ENCODE measurements at regions not wholly inside any gene's neighbourhood (a gene's known extent, or its start where the extent isn't known, plus 50 kb on each side); places are given as distances from the start of the nearest gene placed in this dataset.
"Not testable (repeated sequence)": the region's sequence is repeated elsewhere in the genome, so short reads cannot be mapped to it uniquely, and the experiment has no call there.

DNA sequence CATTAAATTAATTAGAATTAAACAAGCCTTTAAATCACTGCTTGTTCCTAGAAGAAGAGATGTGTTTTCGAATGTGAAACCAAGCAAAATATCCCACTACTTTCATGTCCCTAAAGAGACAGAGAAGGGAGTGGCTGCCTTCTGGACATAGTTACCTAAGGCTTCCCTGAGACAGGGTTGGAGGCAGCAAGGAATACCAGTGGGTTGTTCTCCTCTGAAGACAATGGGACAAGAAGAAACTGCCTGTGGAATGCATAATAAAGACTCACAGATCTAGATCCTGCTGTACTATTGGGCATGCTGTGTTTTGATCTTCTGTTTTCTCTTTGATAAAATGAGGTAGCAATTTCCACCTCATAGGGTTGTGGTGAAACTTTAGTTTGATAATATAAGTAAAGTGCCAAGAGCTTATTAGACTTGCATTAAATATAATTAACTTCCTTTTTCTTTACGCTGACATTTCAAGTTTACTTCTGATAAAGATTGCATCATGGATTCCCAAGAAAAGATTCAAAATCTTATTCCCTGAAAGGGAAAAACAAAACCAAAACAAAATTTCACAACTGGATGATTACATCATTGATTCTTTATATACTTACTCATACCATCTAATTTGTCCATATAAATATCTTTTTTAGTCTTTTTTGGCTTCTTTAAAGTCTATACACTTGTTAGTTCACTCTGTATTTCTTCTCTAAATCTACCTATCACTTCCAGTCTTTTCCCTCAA, 621.3 kb downstream of the ETS1 start:
- DNase-seq (ENCODE audit: low read depth in 2 of 2): no peak

DNA sequence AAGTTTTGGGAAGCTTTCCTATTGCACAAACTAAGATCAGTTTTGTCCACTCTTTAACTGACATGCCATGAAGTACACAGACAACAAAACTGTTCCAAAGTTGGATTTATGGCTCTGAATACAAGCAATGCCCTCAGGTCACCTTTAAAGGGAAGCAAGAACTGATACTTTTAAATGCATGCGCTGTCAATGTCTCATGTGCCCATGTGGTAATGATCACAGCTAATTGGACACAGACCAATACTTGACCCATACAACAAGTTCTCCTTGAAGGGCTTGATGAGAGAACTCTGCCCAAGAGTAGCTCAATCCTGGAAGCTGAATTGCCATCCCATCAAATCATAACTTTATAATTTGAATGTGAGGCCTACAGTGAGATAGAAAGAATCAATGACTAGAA, 624.9 kb downstream of the ETS1 start:
- no peak for DNase-seq (ENCODE audit: low read depth in 2 of 2)

DNA sequence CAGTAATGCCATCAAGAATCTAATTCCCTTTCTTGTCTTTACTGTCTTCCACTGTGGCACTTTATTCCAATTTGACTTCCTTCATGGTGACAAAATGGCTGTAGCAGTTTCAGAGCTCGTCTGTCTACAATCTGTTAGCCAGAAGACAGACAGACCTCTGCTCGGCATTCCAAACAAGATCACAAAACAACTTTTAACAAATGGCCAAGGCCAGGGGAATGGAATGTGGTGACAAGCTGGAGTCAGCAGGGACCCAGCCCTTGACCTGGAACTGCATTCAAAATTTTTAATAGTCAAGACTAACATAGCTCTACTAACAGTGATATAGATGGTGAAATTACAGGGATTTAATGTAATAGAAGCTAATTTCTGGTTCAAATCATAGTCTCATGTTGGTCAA, 637.2 kb downstream of the ETS1 start:
- no peak for DNase-seq (ENCODE audit: low read depth in 2 of 2)

DNA sequence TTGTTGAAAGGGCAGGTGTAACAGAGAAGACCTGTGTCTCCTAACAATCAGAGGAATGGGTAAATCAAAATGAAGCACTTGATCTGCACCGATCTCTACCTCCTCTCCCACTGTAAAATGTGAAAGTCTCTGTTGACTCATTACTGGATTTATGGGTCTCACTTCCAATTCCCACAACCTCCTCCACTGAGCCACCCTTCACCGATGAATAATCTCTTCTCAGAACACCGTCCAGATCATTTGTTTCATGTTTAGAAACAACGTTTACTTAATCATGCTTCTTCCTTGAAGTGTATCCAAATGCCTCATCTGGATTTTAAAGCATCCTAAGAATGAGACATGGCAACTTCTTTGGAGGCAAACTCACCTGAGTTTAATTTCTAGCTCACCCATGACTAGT, 643.6 kb downstream of the ETS1 start:
- no peak for DNase-seq (ENCODE audit: low read depth in 2 of 2)

DNA sequence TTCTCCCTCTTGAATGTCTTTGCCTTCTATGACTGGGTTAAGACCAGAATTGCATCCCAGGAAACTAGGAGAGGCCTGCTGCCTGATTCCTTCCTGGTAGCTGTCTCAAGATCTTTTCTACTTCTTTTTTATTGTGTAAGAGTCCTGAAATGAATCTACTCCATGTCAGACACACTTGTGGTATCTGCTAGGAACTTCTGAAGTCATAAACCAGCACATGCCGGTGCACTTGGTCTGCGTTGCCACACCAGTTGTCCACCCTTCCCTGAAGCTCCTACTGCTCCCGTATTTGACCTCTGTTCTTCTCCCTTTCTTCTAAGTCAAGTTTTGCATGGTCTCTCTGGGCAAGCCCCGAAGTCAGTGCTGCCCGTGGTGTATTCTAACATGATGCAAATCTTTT, 644.2 kb downstream of the ETS1 start:
- DNase-seq (ENCODE audit: low read depth in 2 of 2): no peak

DNA sequence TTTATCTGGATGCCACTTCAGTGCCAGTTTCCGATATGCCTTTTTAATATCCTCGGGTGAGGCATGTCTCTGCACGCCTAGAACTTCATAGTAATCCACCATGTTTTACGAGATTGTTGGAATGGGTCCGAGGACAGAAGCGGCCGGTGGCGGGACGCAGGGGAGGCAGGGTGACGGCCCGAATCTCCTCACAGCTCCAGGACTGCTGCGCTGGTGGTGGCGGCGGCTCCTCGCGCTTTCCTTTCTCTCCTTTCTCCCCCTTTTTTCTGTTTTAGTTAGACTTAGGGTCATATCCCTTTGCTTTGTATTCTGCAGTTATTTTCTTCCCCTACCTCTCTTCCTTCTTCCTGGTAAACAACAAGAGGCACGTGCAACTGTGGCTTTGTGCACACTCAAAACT, 645.8 kb downstream of the ETS1 start:
- DNase-seq (ENCODE audit: low read depth in 2 of 2): not testable (repeated sequence)

DNA sequence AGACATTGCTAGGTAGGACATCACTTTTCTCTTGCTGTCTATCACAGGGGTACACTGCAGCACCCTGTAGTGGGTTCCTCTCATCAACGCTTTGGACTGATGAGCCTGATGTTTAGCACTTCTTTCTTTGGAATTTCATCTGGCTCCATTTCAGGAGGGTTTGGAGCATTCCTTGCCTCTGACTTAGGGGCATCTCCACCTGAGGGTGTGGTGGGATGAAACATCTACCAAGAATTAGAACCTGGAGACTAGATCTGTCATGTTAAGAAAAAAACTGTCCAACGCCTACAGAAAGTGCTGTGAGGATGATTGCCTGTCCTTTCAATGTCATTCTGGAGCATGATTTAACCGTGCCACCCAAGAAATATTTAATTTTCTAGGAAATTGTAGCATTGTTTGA, 648.4 kb downstream of the ETS1 start:
- no peak for DNase-seq (ENCODE audit: low read depth in 2 of 2)

DNA sequence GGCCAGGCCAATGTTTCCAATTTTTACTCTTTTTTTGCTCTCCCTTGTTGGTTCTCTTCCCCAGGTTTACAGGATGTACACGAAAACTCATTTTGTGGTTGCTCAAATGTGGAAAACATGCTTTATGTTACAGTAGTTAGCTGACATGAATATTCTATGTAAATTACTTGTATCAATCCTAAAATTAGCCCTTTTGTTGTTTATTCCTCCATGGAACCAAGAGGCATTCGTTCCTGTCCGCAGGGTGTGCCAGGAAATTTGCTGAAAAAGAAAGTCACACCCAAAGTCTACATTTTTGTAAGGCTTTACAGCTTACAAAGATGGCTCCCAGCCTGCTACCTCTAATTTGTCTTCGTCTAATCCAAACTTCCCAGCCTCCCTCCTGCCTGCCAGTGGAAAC, 652.3 kb downstream of the ETS1 start:
- DNase-seq (ENCODE audit: low read depth in 2 of 2): no peak

DNA sequence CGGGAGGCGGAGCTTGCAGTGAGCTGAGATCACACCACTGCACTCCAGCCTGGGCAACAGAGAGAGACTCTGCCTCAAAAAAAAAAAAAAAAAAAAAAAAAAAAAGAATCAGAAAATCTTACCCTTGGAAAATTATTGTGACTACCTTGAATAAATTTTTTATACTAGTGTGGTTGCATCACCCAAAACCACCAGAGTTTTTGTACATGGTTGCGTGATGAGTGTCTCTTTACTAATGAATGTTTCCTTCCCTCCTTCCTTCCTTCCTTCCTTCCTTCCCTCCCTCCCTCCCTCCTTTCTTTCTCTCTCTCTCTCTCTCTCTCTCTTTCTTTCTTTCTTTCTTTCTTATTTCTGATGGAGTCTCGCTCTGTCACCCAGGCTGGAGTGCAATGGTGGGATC, 653.4 kb downstream of the ETS1 start:
- DNase-seq (ENCODE audit: low read depth in 2 of 2): not testable (repeated sequence)

DNA sequence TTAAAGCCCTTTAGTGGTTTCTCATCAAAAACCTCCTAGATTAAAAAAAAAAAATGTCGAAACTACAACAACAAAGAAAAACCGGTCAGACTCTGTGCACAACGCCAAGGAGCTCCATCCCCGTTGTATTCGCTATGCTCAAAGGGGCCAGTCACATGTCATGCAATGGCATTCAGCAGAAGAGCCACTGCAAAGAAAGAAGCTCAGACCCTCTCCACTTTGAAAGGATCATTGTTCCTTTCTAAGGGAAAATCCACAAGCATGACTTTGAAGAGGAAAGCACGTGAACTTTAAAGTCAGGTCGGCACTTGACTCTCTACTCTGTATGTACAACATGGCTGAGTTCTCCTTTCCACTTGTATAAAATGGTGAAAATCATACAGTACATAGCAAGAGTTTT, 655.6 kb downstream of the ETS1 start:
- DNase-seq (ENCODE audit: low read depth in 2 of 2): no peak

DNA sequence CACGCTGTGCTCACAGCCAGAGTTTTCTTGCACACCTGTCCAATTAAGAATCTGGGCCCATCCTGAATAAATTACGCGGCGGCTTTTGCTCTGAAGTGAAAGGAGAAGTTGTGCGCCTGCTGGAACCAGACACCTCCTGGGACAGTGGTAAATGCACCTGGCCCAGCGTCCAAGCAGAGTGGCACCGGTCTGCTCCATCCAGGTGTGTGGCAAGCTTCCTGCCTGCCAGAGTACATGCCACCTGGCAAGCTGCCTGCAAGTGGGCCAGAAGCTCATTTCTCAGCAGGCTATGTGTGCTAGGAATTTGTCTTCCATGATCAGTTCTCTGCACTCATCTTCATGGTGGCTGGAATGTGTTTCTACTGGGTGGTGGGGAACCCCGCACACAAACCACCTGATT, 660.6 kb downstream of the ETS1 start:
- no peak for DNase-seq (ENCODE audit: low read depth in 2 of 2)

DNA sequence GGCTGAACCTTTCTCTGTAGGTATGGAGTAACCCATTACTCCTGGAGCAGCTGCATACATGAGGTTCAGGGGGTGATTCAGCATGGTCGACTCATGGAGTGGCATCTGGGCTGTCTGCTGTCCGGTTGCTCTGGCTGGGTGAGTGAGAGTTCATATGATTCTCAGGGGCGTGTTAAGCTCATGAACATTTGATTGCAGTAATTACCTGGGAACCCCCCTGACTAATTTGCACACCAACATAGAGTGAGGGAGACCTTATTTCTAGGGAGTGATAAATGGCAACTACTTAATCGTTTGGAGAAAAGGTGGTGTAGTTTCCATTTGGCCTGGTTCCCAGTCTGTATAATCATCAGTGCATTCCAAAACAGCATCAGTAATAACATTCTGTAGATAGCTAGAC, 661.9 kb downstream of the ETS1 start:
- no peak for DNase-seq (ENCODE audit: low read depth in 2 of 2)

DNA sequence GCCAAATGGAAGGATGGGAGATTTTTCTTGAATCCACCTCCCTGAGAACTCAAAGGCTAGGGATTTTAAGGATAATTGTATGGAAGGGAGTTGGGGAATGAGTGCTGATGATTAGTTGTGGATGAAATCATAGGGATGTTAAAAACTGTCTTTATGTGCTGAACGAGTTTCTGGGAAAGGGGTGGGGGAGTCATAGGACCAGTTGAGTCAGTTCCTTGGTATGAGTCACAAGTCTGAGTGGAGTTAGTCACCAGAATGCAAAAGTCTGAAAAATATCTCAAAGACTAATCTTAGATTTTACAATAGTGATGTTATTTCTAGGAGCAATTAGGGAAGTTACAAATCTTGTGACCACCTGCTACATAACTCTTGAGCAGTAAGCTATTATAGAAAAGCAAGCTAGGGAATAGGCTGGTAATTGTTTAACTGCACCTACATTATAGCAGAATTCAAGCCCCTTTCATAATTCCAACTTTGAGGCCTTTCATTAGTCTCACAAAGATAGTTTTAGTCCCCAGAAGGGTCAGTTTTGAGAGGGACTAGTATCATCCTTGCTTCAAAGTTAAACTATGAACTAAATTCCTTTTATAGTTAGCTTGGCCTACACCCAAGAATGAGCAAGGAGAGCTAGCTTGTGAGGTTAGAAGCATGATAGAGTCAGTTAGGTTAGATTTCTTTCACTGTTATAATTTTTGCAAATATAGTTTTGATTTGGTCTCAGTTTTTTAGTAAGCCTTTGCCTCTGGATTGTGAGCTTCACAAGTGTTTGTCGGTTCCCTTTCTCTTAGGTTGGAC, 668.0 kb downstream of the ETS1 start:
- no peak for DNase-seq (ENCODE audit: low read depth in 2 of 2)

DNA sequence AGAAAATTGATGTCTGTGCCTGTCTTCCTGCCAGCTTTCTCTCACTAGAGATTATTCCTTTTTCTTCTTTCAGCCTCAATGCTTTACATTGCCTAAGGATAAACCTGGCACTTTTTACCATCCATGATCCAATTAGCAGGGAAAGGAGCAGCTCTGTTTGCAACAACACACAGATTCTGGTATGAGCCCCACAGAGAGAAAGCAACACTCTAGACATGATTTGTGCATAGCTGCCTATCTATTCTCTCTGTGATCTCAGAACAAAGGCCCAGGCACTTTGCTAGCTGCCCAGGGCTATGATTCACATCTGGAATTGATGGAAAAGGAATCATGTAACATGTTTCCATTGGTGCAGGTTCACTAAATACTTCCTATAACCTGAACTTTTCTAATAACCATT, 685.0 kb downstream of the ETS1 start:
- DNase-seq (ENCODE audit: low read depth in 2 of 2): no peak

DNA sequence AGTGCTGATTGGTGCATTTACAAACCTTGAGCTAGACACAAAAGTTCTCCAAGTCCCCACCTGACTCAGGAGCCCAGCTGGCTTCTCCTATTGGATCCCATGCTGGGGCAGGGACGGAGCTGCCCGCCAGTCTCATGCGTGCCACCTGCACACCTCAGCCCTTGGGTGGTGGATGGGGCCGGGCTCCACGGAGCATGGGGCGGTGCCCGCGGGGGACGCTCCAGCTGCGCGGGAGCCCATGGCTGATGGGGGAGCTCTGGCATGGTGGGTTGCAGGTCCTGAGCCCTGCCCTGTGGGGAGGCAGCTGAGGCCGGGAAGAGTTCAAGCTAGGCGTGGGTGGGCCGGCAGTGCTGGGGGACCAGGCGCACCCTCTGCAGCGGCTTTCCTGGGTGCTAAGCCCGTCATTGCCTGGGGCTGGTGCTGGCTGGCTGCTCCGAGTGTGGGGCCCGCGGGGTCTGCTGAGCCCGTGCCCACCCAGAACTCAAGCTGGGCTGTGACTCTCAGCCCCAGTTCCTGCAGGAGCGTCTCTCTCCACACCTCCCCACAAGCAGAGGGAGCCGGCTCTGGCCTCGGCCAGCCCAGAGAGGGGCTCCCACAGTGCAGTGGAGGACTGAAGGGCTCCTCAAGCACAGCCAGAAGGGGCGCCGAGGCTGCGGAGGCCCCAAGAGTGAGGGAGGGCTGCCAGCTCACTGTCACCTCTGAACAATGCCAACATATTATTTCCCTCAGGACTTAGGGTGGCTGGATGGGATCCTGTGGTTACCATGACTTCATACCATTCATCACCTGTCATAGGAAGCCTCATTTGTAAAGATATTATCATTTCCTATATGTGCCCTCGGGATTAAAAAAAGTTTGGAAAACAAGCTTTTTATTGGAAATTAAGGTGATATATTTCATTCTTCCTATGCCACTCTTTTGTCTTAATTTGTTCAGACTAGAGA, 688.7 kb downstream of the ETS1 start:
- DNase-seq (ENCODE audit: low read depth in 2 of 2): no peak

DNA sequence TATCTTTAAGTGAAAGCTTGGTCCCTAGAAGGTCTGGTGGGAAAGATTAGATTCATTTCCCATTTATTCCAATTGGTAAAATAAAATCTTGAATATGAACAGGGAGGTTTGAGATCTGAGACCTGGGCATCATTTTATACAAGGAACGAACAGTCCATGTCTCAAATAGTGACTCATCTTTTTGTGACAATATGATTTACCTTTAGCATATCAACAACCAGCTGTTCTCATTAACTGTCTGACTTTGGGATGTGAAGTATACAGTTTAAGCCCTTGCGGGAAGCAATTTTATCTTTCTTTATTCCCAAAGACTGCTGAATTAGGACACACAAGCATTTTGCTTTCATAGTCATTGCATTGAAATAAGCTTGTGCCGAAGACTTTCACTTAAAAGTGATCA, 691.6 kb downstream of the ETS1 start:
- DNase-seq (ENCODE audit: low read depth in 2 of 2): no peak

DNA sequence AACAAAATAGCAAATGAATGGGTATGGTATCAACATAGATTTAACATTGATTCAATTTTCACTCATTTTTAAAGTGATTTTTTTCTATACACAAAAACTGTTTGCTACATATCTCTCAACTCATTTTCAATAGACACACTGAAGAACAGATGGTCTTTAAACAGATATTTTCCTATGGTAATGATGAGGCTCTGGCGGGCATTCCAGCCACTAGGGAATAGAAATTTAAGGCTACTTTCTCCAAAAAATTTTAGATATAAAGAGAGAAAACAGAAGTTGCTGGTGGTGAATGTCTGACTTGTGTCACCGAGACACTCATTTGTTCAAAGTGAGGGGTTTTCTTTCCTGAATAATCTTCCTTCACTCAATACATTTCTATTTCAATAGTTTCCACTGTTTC, 693.0 kb downstream of the ETS1 start:
- no peak for DNase-seq (ENCODE audit: low read depth in 2 of 2)

DNA sequence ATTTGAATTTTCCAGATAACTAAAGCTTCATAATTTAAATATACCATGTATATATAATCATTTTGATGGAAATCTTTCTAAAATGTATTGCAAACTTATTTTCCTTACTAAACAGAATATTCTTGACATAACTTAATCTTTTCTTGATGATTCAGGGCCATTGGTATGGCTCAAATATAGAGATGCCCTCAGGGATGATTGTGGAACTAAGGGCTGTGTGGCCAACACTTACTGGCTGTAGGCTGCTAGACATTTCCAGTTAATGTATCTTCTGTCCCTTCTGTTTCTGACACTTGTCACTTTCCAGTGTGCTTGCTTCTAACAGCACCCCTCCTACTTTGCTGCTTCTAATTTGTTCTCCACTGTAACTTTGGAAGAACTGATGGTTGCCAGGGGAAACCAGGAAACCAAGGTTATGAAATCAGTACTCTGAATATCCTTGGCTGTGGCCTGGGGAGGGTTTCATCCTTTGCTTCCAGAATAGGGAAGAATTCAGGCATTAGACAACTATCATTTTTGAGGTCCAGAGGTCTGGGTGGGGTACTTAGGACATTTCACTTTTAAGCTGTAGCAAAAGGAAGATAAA, 697.2 kb downstream of the ETS1 start:
- no peak for DNase-seq (ENCODE audit: low read depth in 2 of 2)

DNA sequence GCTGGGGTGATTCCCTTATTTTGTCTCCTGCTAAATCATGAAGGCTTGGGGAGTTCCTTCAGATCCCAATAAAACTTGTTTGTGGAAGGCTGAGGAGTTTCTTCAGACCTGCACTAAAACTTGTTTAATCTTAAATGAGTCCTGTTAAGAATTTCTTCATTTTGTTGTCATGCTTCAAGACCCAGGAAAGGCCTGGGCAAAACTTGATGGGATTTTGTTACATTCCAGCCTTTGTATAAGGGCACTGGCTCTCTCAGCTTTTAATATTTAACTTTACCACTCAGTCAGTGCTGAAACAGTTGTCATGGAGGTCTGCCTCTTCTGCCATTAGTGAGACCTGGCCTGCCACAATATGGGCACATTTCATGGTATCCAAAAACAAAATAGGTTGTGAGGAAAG, 699.0 kb downstream of the ETS1 start:
- no peak for DNase-seq (ENCODE audit: low read depth in 2 of 2)

DNA sequence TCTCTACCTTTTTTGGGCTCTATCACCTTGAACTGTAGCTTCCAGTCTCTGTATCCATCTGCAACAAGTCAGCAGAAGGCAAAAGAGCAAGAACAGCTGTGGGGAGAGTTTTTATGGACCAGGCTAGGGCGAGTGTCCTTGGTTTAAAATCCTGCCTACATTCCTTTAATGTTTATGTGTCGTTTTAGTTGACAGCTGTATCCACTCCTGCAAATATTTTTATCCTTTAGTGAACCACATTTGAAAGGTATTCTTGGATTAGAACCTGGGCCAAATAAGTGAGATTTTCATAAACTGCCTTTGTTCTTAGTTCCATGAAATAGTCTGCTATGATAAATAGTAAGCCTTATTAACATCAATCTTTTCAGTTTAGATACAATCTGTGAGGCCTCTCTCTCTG, 712.2 kb downstream of the ETS1 start:
- no peak for DNase-seq (ENCODE audit: low read depth in 2 of 2)

DNA sequence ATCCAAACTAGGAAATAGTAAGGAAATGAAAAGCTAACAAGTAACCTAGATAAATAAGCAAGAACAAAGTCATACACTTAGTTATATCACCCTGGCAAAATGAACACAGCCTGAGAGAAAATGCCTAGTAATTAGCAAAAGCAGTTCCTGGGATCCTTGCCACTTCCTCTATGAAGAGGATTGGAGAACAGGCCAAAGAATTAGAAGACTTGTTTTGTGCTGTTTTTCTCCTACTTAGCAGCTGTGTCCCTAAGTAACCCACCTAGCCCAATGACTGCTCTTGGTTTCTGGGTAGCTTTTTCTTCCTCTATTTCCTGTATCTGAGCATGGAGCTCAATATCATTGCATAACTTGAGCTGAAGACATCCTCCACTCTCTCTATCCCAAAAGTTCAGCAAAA, 713.9 kb downstream of the ETS1 start:
- no peak for DNase-seq (ENCODE audit: low read depth in 2 of 2)

DNA sequence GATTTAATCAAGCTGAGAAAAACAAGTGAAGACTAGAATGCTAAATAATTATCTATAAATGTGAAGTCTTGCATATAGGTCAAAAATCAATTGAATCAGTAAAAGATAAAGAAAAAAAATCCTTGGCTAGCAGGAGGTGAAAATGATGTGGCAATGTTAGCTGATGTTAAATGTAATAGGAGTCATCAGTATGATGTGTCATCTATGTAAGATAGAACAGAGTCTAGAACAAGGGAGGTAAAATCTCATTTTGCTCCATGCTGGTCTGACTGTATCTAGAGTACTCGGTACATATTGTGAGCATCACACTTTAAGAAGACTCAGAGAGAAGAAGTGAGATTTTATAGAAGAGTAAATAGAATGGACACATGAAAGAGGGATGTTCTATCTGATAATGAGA, 721.2 kb downstream of the ETS1 start:
- DNase-seq (ENCODE audit: low read depth in 2 of 2): no peak
